Heart right ventricle (tissue), 16 donors: ENCODE measurements at regions not wholly inside any gene's neighbourhood (a gene's known extent, or its start where the extent isn't known, plus 50 kb on each side); places are given as distances from the start of the nearest gene placed in this dataset.

Experiments used
- ATAC-seq, 8 donors: fragments of 200-7000 bp; cut with Tn5 transposase; one replicate each; pipeline ENCODE4 v1.9.1; 2020; ENCODE audit warnings: mild to moderate bottlenecking in 8 of 8, moderate library complexity in 8 of 8, moderate number of reproducible peaks in 1 of 8
- DNase-seq, 2 donors: peaks; one replicate each; pipeline ENCODE4 v3.0.0-alpha.2; 2020
- H3K27ac ChIP-seq, 10 donors: fragments of 200-600 bp; sonication (generic) in 2 of 10; one replicate each; pipeline versions ENCODE4 v1.5.0 to v1.8.0; 2020 to 2022; ENCODE audit warnings: mild to moderate bottlenecking in 3 of 10
- H3K27me3 ChIP-seq, 7 donors: fragments of 200-600 bp; one replicate each; pipeline ENCODE4 v1.8.0; 2021 to 2022; ENCODE audit warnings: mild to moderate bottlenecking in 2 of 7
- H3K36me3 ChIP-seq, 9 donors: fragments of 200-600 bp; sonication (generic) in 1 of 9; one replicate each; pipeline versions ENCODE4 v1.5.0 to v1.8.0; 2020 to 2022; ENCODE audit warnings: mild to moderate bottlenecking in 2 of 9
- H3K4me1 ChIP-seq, 9 donors: fragments of 200-600 bp; sonication (generic) in 1 of 9; one replicate each; pipeline versions ENCODE4 v1.5.0 to v1.8.0; 2020 to 2022; ENCODE audit warnings: mild to moderate bottlenecking in 4 of 9
- H3K4me3 ChIP-seq, 10 donors: fragments of 200-600 bp; sonication (generic) in 2 of 10; one replicate each; pipeline versions ENCODE4 v1.5.0 to v1.8.0; 2020 to 2022; ENCODE audit warnings: mild to moderate bottlenecking in 7 of 10, moderate library complexity in 2 of 10
- H3K9me3 ChIP-seq, 11 donors: fragments of 200-600 bp in 10 of 11; sonication (generic) in 2 of 11; one replicate each; pipeline versions ENCODE4 v1.5.0 to v1.8.0; 2013 to 2022; ENCODE audit warnings: mild to moderate bottlenecking in 2 of 11, control low read depth in 1 of 11, moderate library complexity in 1 of 11
- CTCF ChIP-seq, 9 donors: fragments of 200-600 bp; sonication (generic) in 2 of 9; IDR thresholded peaks; one replicate each; pipeline versions ENCODE4 v1.5.0 to v1.8.0; 2021 to 2022; ENCODE audit warnings: antibody characterized with exemption in 9 of 9, mild to moderate bottlenecking in 5 of 9, moderate library complexity in 1 of 9
- WGBS, 2 donors: extraction: QIAGEN DNeasy Blood & Tissue Kit; methylation state at CpG; one replicate each; pipeline ENCODE4 v1.1.7; 2013; ENCODE audit warnings: inconsistent platforms in 1 of 2; 5-methylcytosine and 5-hydroxymethylcytosine counted together
- intact Hi-C, 10 donors: fragments of 100-400 bp; cut with DNase I; formaldehyde crosslinking; loops; one replicate each; pipeline versions ENCODE4 v1.11.1 to v1.14.2; 2022
- donor health status: Arrhythmogenic right ventricular cardiomyopathy.
- donor health status: ischemic (EF 13 %, LVEDD 7.1; RV severe dilation, severe dysfunction).
- donor health status: healthy with polysubstance abuse.
- donor health status: DM: no; HTN: yes; CAD: no.
- donor health status: DM: no; HTN: no; CAD: no.
- donor health status: ischemic (EF 25% LVEDD 6.9; RV normal size, moderate dysfunction).
- donor health status: ischemic (EF 25% LVEDD 5.7; RV mildly dilated, moderate dysfunction).
- donor health status: healthy.
- donor health status: DM: yes; HTN: yes; CAD: no.
- donor health status: Ischemic cardiomyopathy.
- donor health status: ischemic (EF 35%, LVEDD 5.7; RV mildly dilated, moderate dysfunction).
- donor health status: nonischemic (EF 11% LVEDD 7.7; RV severe dilation, severe dysfunction).
- donor health status: DM: yes; HTN: yes; CAD: no.
- donor health status: PGD.
- donor health status: ischemic (EF 29% LVEDD 5.4; RV normal size, mild dysfunction).
- donor health status: nonischemic (EF 23%, LVEDD 6.1; RV moderate dilation, normal function).

- 72 to 88% methylated on average over 3 of the region's 3 CpGs for WGBS, 2 donors
- Histone ChIP-seq H3K27ac (no peak overlapping the region), H3K4me1 (no peaks in the 10 kb centered on the region), H3K27me3 (no peaks in the 10 kb centered on the region), H3K4me3 (no peak overlapping the region), H3K9me3 (peaks cover 0 to 16% (median 4%) of the 10 kb centered on the region in 11 donors), H3K36me3 (no peaks in the 10 kb centered on the region)
- ATAC-seq = no peak
- intact Hi-C loops = no loop called here
- DNase-seq = no peak
- TF ChIP-seq CTCF (IDR thresholded peaks at IDR 0.05) = no peak
These were observed 752.8 kb upstream of the ADAMTS16 start for GRCh38 chr5:4387290-4387689.

DNA sequence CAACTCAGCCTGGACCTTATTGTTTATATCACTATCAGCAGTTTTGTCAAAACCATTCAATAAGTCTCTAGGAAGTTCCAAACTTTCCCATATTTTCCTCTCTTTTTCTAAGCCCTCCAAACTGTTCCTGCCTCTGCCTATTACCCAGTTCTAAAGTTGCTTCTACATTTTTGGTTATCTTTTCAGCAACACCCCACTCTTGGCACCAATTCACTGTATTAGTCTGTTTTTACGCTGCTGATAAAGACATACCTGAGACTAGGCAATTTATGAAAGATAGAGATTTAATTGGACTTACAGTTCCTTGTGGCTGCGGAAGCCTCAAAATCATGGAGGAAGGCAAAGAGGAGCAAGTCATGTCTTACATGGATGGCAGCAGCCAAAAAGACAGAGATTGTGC lies 744.4 kb upstream of the ADAMTS16 start:
- Histone ChIP-seq H3K27me3 (no peaks in the 10 kb centered on the region), H3K27ac (no peak overlapping the region), H3K9me3 (peaks cover 0 to 40% (median 0%) of the 10 kb centered on the region in 11 donors), H3K4me1 (no peaks in the 10 kb centered on the region), H3K36me3 (no peaks in the 10 kb centered on the region), H3K4me3 (no peak overlapping the region)
- ATAC-seq (no peak), DNase-seq (no peak)
- intact Hi-C loops = no loop called here
- 47 to 91% methylated on average over 2 of the region's 2 CpGs for WGBS, 2 donors
- TF ChIP-seq CTCF (IDR thresholded peaks at IDR 0.05) = no peak

GRCh38 chr5:4405614-4406219 lies 734.4 kb upstream of the ADAMTS16 start:
- no peak for TF ChIP-seq CTCF (IDR thresholded peaks at IDR 0.05)
- Histone ChIP-seq H3K4me3 (no peak overlapping the region), H3K4me1 (no peaks in the 10 kb centered on the region), H3K27me3 (peaks cover 0 to 3% (median 0%) of the 10 kb centered on the region in 7 donors), H3K9me3 (no peaks in the 10 kb centered on the region), H3K27ac (no peak overlapping the region), H3K36me3 (no peaks in the 10 kb centered on the region)
- DNase-seq (no peak), ATAC-seq (no peak)
- intact Hi-C loops = no loop called here
- WGBS, 2 donors = 68 to 69% methylated on average over 7 of the region's 7 CpGs

- Histone ChIP-seq H3K27me3 (peaks cover 0 to 3% (median 0%) of the 10 kb centered on the region in 7 donors), H3K27ac (no peak overlapping the region), H3K36me3 (no peaks in the 10 kb centered on the region), H3K4me3 (no peak overlapping the region), H3K9me3 (no peaks in the 10 kb centered on the region), H3K4me1 (no peaks in the 10 kb centered on the region)
- TF ChIP-seq CTCF (IDR thresholded peaks at IDR 0.05) = no peak
- no peak for ATAC-seq
- intact Hi-C loops = no loop called here
- WGBS, 2 donors = 82 to 86% methylated on average over 5 of the region's 5 CpGs
- DNase-seq = no peak
These were observed 730.0 kb upstream of the ADAMTS16 start for GRCh38 chr5:4410151-4410550.
